PC-3 (cell line): ENCODE measurements at regions not wholly inside any gene's neighbourhood (a gene's known extent, or its start where the extent isn't known, plus 50 kb on each side); places are given as distances from the start of the nearest gene placed in this dataset.

Source experiments
- EZH2 ChIP-seq: fragments of 300-600 bp; sonication (generic); IDR thresholded peaks from one replicate; pipeline ENCODE4 v1.6.1; 2017; ENCODE audit warnings: antibody characterized with exemption, mild to moderate bottlenecking, low read length; ENCODE audit not compliant: unreplicated experiment
- EZH2phosphoT487 ChIP-seq: fragments of 300-600 bp; sonication (generic); IDR thresholded peaks from 2 replicates; pipeline ENCODE4 v1.6.1; 2018; ENCODE audit warnings: mild to moderate bottlenecking, antibody characterized with exemption, low read length, borderline replicate concordance
- TF ChIP-seq, protein P1 (sequence below): fragments of 300-600 bp; sonication (generic); conservative IDR thresholded peaks from 2 replicates; pipeline ENCODE4 v1.5.1; 2017; ENCODE audit warnings: antibody characterized with exemption, low read depth, mild to moderate bottlenecking, low read length

DNA sequence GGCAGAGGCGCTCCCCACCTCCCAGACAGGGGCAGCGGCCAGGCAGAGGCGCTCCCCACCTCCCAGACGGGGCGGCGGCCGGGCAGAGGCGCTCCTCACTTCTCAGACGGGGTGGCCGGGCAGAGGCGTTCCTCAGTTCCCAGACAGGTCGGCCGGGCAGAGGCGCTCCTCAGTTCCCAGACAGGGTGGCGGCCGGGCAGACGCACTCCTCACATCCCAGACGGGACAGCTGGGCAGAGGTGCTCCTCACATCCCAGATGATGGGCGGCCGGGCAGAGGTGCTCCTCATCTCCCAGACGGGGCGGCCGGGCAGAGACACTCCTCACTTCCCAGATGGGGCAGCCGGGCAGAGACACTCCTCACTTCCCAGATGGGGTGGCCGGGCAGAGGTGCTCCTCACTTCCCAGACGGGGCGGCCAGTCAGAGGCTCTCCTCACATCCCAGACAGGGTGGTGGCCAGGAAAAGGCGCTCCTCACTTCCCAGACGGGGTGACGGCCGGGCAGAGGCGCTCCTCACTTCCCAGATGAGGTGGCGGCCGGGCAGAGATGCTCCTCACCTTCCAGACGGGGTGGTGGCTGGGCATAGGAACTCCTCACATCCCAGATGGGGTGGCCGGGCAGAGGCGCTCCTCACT is 75.1 kb downstream of the CARTPT start:
- TF ChIP-seq, protein P1, sequence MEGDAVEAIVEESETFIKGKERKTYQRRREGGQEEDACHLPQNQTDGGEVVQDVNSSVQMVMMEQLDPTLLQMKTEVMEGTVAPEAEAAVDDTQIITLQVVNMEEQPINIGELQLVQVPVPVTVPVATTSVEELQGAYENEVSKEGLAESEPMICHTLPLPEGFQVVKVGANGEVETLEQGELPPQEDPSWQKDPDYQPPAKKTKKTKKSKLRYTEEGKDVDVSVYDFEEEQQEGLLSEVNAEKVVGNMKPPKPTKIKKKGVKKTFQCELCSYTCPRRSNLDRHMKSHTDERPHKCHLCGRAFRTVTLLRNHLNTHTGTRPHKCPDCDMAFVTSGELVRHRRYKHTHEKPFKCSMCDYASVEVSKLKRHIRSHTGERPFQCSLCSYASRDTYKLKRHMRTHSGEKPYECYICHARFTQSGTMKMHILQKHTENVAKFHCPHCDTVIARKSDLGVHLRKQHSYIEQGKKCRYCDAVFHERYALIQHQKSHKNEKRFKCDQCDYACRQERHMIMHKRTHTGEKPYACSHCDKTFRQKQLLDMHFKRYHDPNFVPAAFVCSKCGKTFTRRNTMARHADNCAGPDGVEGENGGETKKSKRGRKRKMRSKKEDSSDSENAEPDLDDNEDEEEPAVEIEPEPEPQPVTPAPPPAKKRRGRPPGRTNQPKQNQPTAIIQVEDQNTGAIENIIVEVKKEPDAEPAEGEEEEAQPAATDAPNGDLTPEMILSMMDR, result no peak
- TF ChIP-seq EZH2 (no peak), EZH2phosphoT487 (no peak)
